Thyroid gland (tissue), 4 donors: ENCODE measurements at regions not wholly inside any gene's neighbourhood (a gene's known extent, or its start where the extent isn't known, plus 50 kb on each side); places are given as distances from the start of the nearest gene placed in this dataset.

ENCODE experiments used
- POLR2A ChIP-seq, 2 donors: fragments of 450-650 bp; IDR thresholded peaks; one replicate each; pipeline ENCODE4 v1.6.1; 2017; ENCODE audit warnings: antibody characterized with exemption in 2 of 2, mild to moderate bottlenecking in 2 of 2, moderate library complexity in 1 of 2
- TF ChIP-seq, protein P1 (sequence below), 6 experiments: fragments of 200-600 bp in 3 of 6; fragments of 450-650 bp in 3 of 6; sonication (generic) in 3 of 6; IDR thresholded peaks; one replicate each; pipeline ENCODE4 v1.5.1; 2016 to 2019; ENCODE audit warnings: antibody characterized with exemption in 6 of 6, mild to moderate bottlenecking in 2 of 6, inconsistent platforms in 1 of 6, moderate library complexity in 1 of 6

DNA sequence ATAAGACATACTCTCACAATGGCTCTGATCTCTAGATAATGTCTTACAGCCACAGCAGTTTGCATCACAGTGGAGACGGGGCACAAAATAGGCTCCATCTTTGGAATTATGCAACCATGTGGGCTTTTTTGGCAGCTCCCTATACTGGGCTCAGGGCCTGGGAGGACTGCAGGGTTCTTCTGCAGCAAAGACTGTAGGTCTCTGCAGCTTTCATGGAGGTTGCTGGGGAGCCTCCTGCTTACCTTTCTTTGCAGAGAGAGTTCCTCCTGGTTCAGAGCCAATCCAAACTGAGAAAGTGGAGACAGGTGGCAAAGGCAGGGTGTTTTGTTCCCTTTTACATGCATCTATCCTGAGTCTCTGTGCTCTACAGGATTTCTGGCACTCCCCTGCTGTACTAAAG lies 558.0 kb downstream of the TLR4 start:
- TF ChIP-seq, protein P1, sequence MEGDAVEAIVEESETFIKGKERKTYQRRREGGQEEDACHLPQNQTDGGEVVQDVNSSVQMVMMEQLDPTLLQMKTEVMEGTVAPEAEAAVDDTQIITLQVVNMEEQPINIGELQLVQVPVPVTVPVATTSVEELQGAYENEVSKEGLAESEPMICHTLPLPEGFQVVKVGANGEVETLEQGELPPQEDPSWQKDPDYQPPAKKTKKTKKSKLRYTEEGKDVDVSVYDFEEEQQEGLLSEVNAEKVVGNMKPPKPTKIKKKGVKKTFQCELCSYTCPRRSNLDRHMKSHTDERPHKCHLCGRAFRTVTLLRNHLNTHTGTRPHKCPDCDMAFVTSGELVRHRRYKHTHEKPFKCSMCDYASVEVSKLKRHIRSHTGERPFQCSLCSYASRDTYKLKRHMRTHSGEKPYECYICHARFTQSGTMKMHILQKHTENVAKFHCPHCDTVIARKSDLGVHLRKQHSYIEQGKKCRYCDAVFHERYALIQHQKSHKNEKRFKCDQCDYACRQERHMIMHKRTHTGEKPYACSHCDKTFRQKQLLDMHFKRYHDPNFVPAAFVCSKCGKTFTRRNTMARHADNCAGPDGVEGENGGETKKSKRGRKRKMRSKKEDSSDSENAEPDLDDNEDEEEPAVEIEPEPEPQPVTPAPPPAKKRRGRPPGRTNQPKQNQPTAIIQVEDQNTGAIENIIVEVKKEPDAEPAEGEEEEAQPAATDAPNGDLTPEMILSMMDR (IDR thresholded peaks at IDR 0.05): no peak
- TF ChIP-seq POLR2A (IDR thresholded peaks at IDR 0.05): no peak
